ENCODE measurements at regions not wholly inside any gene's neighbourhood (a gene's known extent, or its start where the extent isn't known, plus 50 kb on each side); places are given as distances from the start of the nearest gene placed in this dataset.

DNA sequence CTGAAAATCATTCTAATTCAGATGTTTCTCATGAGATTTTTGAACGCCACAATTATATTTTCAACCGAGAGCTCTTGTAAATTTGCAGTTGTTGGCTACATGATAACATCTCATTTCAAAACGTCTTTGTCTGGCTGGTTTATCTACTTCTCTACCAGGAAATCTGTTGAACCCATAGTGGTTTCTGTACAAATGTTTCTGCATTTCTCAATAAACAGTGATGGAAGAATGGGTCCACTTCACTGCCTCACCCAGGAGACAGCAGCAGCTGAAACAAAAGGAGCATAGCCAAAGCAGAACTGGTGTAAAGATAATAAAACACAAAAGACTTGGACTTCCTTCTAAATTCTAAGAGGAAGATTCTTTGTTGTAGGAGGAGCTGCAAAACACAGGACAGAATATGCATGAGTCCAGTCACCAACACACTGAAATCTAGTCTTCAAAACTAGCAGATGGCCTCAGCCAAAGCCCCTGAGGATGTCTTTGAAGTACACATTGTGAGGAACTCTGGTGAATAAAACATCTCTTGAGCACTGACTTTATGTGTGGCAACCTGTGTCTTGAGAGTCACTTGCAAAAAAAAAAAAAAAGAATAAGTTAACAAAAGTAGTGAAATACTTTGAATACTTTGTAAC lies 68.6 kb upstream of the FGF14 start:
- peaks cover 6% of the 10 kb centered on the region for H3K4me1 Mint-ChIP-seq (ENCODE audit: low read depth)
- intact Hi-C loops (cut with micrococcal nuclease) = no loop called here
- no peak for DNase-seq (ENCODE audit: low spot score)
- H3K4me3 Mint-ChIP-seq (ENCODE audit: low read depth) = no peak overlapping the region
- no peaks in the 10 kb centered on the region for H3K9me3 Mint-ChIP-seq
- peaks cover 8% of the 10 kb centered on the region for H3K27me3 Mint-ChIP-seq (ENCODE audit: low read depth)
- peak overlapping the region; percentile 35 for H3K27ac Mint-ChIP-seq
- no peaks in the 10 kb centered on the region for H3K36me3 Mint-ChIP-seq (ENCODE audit: low read depth)

DNA sequence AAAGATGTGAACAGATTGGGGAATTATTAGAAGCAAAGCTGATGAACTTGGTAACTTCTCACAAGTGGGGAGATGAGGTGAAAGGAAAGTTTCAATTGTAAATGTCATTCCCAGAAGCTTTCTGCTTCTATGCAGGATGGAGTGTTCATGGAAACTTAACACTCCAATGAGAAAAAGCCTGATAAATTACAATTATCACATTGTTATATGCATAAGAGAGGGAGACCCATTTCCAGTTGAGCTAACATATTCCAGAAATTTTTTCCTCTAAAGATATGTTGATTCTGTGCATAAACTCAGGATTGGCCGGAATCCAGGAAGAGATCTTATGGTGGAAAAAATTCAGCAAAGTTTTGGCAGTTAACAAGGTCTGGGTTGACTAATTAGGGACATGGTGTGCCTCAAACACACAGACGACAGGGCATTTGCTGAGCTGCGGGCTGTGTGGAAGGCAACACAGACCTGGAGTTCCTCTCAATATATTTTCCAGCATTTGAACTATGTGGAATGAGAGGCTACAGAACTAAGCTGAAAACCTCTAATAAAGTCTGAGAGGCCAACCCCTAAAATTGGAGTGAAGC lies 64.9 kb upstream of the FGF14 start:
- H3K27ac Mint-ChIP-seq = no peak overlapping the region
- H3K9me3 Mint-ChIP-seq = no peaks in the 10 kb centered on the region
- H3K27me3 Mint-ChIP-seq (ENCODE audit: low read depth) = peaks cover 9% of the 10 kb centered on the region
- no peak for DNase-seq (ENCODE audit: low spot score)
- no peak overlapping the region for H3K4me3 Mint-ChIP-seq (ENCODE audit: low read depth)
- intact Hi-C loops (cut with micrococcal nuclease) = no loop called here
- peaks cover 11% of the 10 kb centered on the region for H3K4me1 Mint-ChIP-seq (ENCODE audit: low read depth)
- H3K36me3 Mint-ChIP-seq (ENCODE audit: low read depth) = no peaks in the 10 kb centered on the region

DNA sequence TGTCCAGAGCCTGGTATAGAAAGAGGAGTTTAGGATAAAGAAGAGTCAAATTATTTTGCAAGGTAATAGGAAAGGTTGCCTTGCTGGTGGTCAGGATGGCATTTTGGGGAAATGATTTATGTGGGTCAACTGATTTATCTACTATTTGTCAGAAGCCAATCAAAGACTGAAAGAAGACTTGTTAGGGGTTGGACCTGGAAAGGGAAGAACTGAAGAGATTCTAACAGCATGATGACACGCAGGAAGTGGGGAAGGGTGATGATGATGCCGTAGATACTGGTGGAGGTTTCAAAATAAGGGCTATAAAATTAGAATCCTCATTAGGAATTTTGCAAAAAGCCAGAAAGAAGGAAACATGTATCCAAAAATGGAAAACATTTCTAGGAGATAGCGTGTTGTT lies 60.7 kb upstream of the FGF14 start:
- H3K9me3 Mint-ChIP-seq = no peaks in the 10 kb centered on the region
- H3K36me3 Mint-ChIP-seq (ENCODE audit: low read depth) = no peaks in the 10 kb centered on the region
- H3K27me3 Mint-ChIP-seq (ENCODE audit: low read depth) = peaks cover 10% of the 10 kb centered on the region
- no peak overlapping the region for H3K4me3 Mint-ChIP-seq (ENCODE audit: low read depth)
- no peak overlapping the region for H3K27ac Mint-ChIP-seq
- intact Hi-C loops (cut with micrococcal nuclease) = no loop called here
- peaks cover 7% of the 10 kb centered on the region for H3K4me1 Mint-ChIP-seq (ENCODE audit: low read depth)
- no peak for DNase-seq (ENCODE audit: low spot score)

DNA sequence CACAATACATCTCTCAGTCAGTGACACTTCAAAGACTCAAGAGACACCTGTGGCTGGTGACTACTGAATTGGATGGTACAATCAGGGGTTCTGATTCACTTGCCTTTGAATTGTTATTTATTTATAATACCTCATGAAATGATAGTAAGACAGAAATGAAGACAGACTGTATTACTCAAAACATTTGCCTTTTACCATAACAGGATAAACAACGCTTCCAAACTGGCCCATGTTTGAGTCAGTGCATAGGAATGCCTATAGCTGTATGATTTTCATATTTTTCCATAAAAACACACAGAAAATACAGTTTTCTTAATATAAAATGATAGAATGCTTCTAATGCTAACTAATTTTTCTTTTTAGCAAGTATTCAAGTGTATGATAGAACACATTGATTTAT lies 59.5 kb upstream of the FGF14 start:
- no peak for DNase-seq (ENCODE audit: low spot score)
- Mint-ChIP-seq H3K27ac (no peak overlapping the region), H3K36me3 (ENCODE audit: low read depth) (no peaks in the 10 kb centered on the region), H3K4me3 (ENCODE audit: low read depth) (no peak overlapping the region), H3K9me3 (no peaks in the 10 kb centered on the region), H3K4me1 (ENCODE audit: low read depth) (peaks cover 11% of the 10 kb centered on the region), H3K27me3 (ENCODE audit: low read depth) (peaks cover 7% of the 10 kb centered on the region)
- intact Hi-C loops (cut with micrococcal nuclease) = no loop called here

DNA sequence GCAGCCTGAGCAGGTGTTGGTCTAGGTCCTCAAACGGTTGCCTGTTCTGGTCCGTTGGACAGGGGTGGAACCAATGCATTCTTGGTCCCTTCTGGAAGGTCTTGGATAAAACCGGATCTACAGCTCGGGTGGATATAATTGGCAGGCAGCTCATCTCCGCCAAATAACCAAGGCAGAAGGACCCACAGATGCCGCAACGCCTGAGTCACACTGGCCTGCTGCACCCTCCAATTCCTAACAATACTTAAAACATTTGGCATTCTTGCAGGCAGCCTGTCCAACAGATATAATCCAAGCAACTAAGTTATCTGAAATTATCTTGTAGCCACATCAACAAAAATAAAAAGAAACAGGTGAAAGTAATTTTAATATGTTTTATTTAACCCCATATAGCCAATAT lies 59.0 kb upstream of the FGF14 start:
- no peak for DNase-seq (ENCODE audit: low spot score)
- Mint-ChIP-seq H3K36me3 (ENCODE audit: low read depth) (no peaks in the 10 kb centered on the region), H3K27ac (no peak overlapping the region), H3K4me1 (ENCODE audit: low read depth) (peaks cover 11% of the 10 kb centered on the region), H3K4me3 (ENCODE audit: low read depth) (no peak overlapping the region), H3K27me3 (ENCODE audit: low read depth) (peaks cover 4% of the 10 kb centered on the region), H3K9me3 (no peaks in the 10 kb centered on the region)
- intact Hi-C loops (cut with micrococcal nuclease) = no loop called here

DNA sequence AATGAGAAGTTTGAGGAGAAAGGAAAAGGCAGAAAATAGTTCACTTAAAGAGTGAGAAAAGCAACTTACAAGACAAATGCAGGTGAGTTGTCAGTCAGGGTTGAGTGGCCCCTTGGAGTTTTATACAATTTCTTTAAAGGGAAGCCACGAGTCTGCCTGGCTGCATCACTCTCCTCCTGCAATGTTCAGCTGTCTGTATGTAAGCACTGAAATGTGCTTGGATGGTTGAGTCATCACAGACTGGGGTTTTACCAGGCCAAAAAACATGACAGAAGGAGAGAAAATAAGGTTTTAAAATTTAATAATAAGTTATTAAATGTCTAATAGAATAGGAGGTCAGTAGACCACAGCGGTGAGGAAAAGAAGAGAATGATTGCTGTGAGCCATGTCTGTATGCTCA lies 51.0 kb upstream of the FGF14 start:
- H3K4me1 Mint-ChIP-seq (ENCODE audit: low read depth) = peaks cover 6% of the 10 kb centered on the region
- no peaks in the 10 kb centered on the region for H3K27me3 Mint-ChIP-seq (ENCODE audit: low read depth)
- intact Hi-C loops (cut with micrococcal nuclease) = loop anchor here (10.0 kb wide), 1 partner anchor 258 kb away; no protein-coding TSS in a partner anchor
- H3K36me3 Mint-ChIP-seq (ENCODE audit: low read depth) = no peaks in the 10 kb centered on the region
- DNase-seq (ENCODE audit: low spot score) = no peak
- no peak overlapping the region for H3K27ac Mint-ChIP-seq
- no peaks in the 10 kb centered on the region for H3K9me3 Mint-ChIP-seq
- no peak overlapping the region for H3K4me3 Mint-ChIP-seq (ENCODE audit: low read depth)
